SK-N-SH (cell line): ENCODE measurements at regions not wholly inside any gene's neighbourhood (a gene's known extent, or its start where the extent isn't known, plus 50 kb on each side); places are given as distances from the start of the nearest gene placed in this dataset.
A peak's percentile ranks its signal among the peaks of the same experiment; 100 is the strongest.

Experiments
- CTCF ChIA-PET: fragments of 300-600, 350-600 bp; formaldehyde crosslinking; extraction: SDS; loops from one replicate; lab custom pipeline; 2021; lab: Yijun Ruan, JAX
- POLR2A ChIA-PET: fragments of 350-600 bp; sonication (Branson Sonifier 250); formaldehyde crosslinking; extraction: SDS; loops from one replicate; lab custom pipeline; 2020; ENCODE audit warnings: antibody characterized with exemption, inconsistent platforms; lab: Yijun Ruan, JAX
- DNase-seq: peaks from one replicate; pipeline ENCODE4 v3.0.0; 2012
- H2AFZ ChIP-seq: fragments of 200-600 bp; sonication (generic); 2 replicates; pipeline ENCODE4 v1.8.1; 2016; ENCODE audit warnings: antibody characterized with exemption, mild to moderate bottlenecking, low read depth
- H3F3A ChIP-seq: fragments of 200-600 bp; sonication (generic); replicated peaks from 2 replicates; pipeline ENCODE3; 2016; ENCODE audit warnings: antibody characterized with exemption, mild to moderate bottlenecking; ENCODE audit not compliant: insufficient read depth
- H3K27ac ChIP-seq, 2 experiments: fragments of 200-500 bp in 1 of 2; fragments of 200-600 bp in 1 of 2; sonication (Bioruptor generic) in 1 of 2; sonication (generic), shearing (Covaris generic) in 1 of 2; 2 replicates each; pipeline versions ENCODE4 v1.5.1 to v1.6.1; 2014 to 2016; ENCODE audit warnings: low read depth in 2 of 2, inconsistent platforms in 1 of 2, low read length in 1 of 2, mild to moderate bottlenecking in 1 of 2, mixed read lengths in 1 of 2
- H3K27me3 ChIP-seq: fragments of 200-600 bp; sonication (generic), shearing (Covaris generic); 2 replicates; pipeline ENCODE4 v1.6.1; 2016; ENCODE audit warnings: mixed run types; ENCODE audit not compliant: insufficient read depth
- H3K36me3 ChIP-seq, 2 experiments: fragments of 200-500 bp in 1 of 2; fragments of 200-600 bp in 1 of 2; sonication (Bioruptor generic) in 1 of 2; sonication (generic) in 1 of 2; replicated peaks in 1 of 2; 2 replicates each; pipeline versions ENCODE3 to v1.5.1; 2014 to 2016; ENCODE audit warnings: low read length in 1 of 2, mild to moderate bottlenecking in 1 of 2; ENCODE audit not compliant: insufficient read depth in 2 of 2, control insufficient read depth in 1 of 2
- H3K4me1 ChIP-seq, 2 experiments: fragments of 200-500 bp in 1 of 2; fragments of 200-600 bp in 1 of 2; sonication (Bioruptor generic) in 1 of 2; sonication (generic), shearing (Covaris generic) in 1 of 2; 2 replicates each; pipeline versions ENCODE4 v1.5.1 to v1.6.1; 2014 to 2016; ENCODE audit warnings: low read depth in 1 of 2, low read length in 1 of 2, mixed run types in 1 of 2; ENCODE audit not compliant: insufficient read depth in 2 of 2, control insufficient read depth in 1 of 2
- H3K4me2 ChIP-seq: fragments of 200-600 bp; sonication (generic), shearing (Covaris generic); 2 replicates; pipeline ENCODE4 v1.6.1; 2017; ENCODE audit warnings: mixed run types
- H3K4me3 ChIP-seq, 2 experiments: fragments of 200-500 bp in 1 of 2; fragments of 200-600 bp in 1 of 2; sonication (Bioruptor generic) in 1 of 2; sonication (generic), shearing (Covaris generic) in 1 of 2; 2 replicates each; pipeline versions ENCODE4 v1.5.1 to v1.8.1; 2014 to 2016; ENCODE audit warnings: low read depth in 2 of 2, inconsistent platforms in 1 of 2, low read length in 1 of 2, mild to moderate bottlenecking in 1 of 2, mixed read lengths in 1 of 2, moderate library complexity in 1 of 2
- H3K79me2 ChIP-seq: fragments of 200-600 bp; sonication (generic); 2 replicates; pipeline ENCODE4 v1.8.1; 2017; ENCODE audit warnings: mild to moderate bottlenecking; ENCODE audit not compliant: insufficient read depth
- H3K9ac ChIP-seq: fragments of 200-600 bp; sonication (generic); 2 replicates; pipeline ENCODE4 v1.6.1; 2017; ENCODE audit warnings: mixed run types
- H3K9me2 ChIP-seq: fragments of 200-600 bp; sonication (generic); 2 replicates; pipeline ENCODE4 v1.6.1; 2017; ENCODE audit warnings: mixed run types
- H3K9me3 ChIP-seq: fragments of 200-600 bp; sonication (generic); 2 replicates; pipeline ENCODE4 v1.6.1; 2017; ENCODE audit warnings: mixed run types, mild to moderate bottlenecking, moderate library complexity
- H4K20me1 ChIP-seq: fragments of 200-600 bp; sonication (generic); 2 replicates; pipeline ENCODE4 v1.6.1; 2017; ENCODE audit warnings: mild to moderate bottlenecking, mixed run types; ENCODE audit not compliant: insufficient read depth
- CHD2 ChIP-seq: fragments of 150-350 bp; IDR thresholded peaks from 2 replicates; pipeline ENCODE4 v1.6.1; 2018; ENCODE audit warnings: low read length; ENCODE audit not compliant: partially characterized antibody
- CTCF ChIP-seq: fragments of 200-600 bp; sonication (generic); IDR thresholded peaks from 2 replicates; pipeline ENCODE4 v1.6.1; 2017; ENCODE audit warnings: antibody characterized with exemption, mild to moderate bottlenecking, moderate library complexity
- ELF1 ChIP-seq: IDR thresholded peaks from 2 replicates; pipeline ENCODE4 v1.4.0; 2012
- EP300 ChIP-seq, 2 experiments: IDR thresholded peaks; 2 replicates each; pipeline versions ENCODE4 v1.4.0 to v1.6.1; 2012; ENCODE audit warnings: borderline replicate concordance in 1 of 2, low read depth in 1 of 2, low read length in 1 of 2
- EZH2phosphoT487 ChIP-seq: fragments of 200-600 bp; sonication (generic); IDR thresholded peaks from 2 replicates; pipeline ENCODE4 v1.6.1; 2017; ENCODE audit warnings: low read depth, mixed run types, mild to moderate bottlenecking, antibody characterized with exemption, moderate library complexity, borderline replicate concordance
- FOXJ3 ChIP-seq: sonication (generic); formaldehyde crosslinking; IDR thresholded peaks from 2 replicates; pipeline ENCODE4 v1.5.1; 2020; ENCODE audit warnings: mild to moderate bottlenecking, missing genetic modification reagents
- GABPA ChIP-seq: IDR thresholded peaks from 2 replicates; pipeline ENCODE4 v1.4.0; 2012; ENCODE audit warnings: low read depth, mild to moderate bottlenecking
- GATA2 ChIP-seq: sonication (generic); formaldehyde crosslinking; IDR thresholded peaks from 2 replicates; pipeline ENCODE4 v1.5.0; 2020; ENCODE audit warnings: mild to moderate bottlenecking, missing genetic modification reagents
- JUND ChIP-seq: IDR thresholded peaks from 2 replicates; pipeline ENCODE4 v1.4.0; 2012
- MAX ChIP-seq: IDR thresholded peaks from 2 replicates; pipeline ENCODE4 v1.4.0; 2012; ENCODE audit warnings: low read depth
- MEF2A ChIP-seq: IDR thresholded peaks from 2 replicates; pipeline ENCODE4 v1.4.0; 2012; ENCODE audit warnings: low read depth, borderline replicate concordance
- MXI1 ChIP-seq: IDR thresholded peaks from 2 replicates; pipeline ENCODE4 v1.6.1; 2012; ENCODE audit warnings: mild to moderate bottlenecking, low read depth, low read length, improper control_type of control experiment
- NFIC ChIP-seq: IDR thresholded peaks from 2 replicates; pipeline ENCODE4 v1.4.0; 2012; ENCODE audit warnings: borderline replicate concordance
- NRF1 ChIP-seq: IDR thresholded peaks from 2 replicates; pipeline ENCODE4 v1.6.1; 2012; ENCODE audit warnings: low read depth, mild to moderate bottlenecking, low read length
- RAD21 ChIP-seq: IDR thresholded peaks from 2 replicates; pipeline ENCODE4 v1.6.1; 2012; ENCODE audit warnings: mild to moderate bottlenecking, low read length
- RCOR1 ChIP-seq: fragments of 150-350 bp; IDR thresholded peaks from 2 replicates; pipeline ENCODE4 v1.6.1; 2017; ENCODE audit warnings: antibody characterized with exemption, low read length
- RFX5 ChIP-seq: IDR thresholded peaks from 2 replicates; pipeline ENCODE4 v1.6.1; 2012; ENCODE audit warnings: mild to moderate bottlenecking, improper control_type of control experiment, low read length
- SIN3A ChIP-seq: IDR thresholded peaks from 2 replicates; pipeline ENCODE4 v1.6.1; 2012; ENCODE audit warnings: low read depth, mild to moderate bottlenecking, low read length, moderate library complexity, borderline replicate concordance
- SMC3 ChIP-seq: IDR thresholded peaks from 2 replicates; pipeline ENCODE4 v1.6.1; 2012; ENCODE audit warnings: low read depth, low read length, improper control_type of control experiment
- TAF1 ChIP-seq: IDR thresholded peaks from 2 replicates; pipeline ENCODE4 v1.6.1; 2012; ENCODE audit warnings: low read depth, mild to moderate bottlenecking, low read length, moderate library complexity, borderline replicate concordance
- TEAD4 ChIP-seq: IDR thresholded peaks from 2 replicates; pipeline ENCODE4 v1.4.0; 2012; ENCODE audit warnings: mild to moderate bottlenecking, borderline replicate concordance; ENCODE audit not compliant: insufficient read depth
- YY1 ChIP-seq: IDR thresholded peaks from 2 replicates; pipeline ENCODE4 v1.4.0; 2012; ENCODE audit warnings: low read depth, mild to moderate bottlenecking
- ZBTB33 ChIP-seq: IDR thresholded peaks from 2 replicates; pipeline ENCODE4 v1.4.0; 2012; ENCODE audit warnings: low read depth, borderline replicate concordance
- WGBS: methylation state at CpG from one replicate; pipeline ENCODE4 v1.1.6; 2017; ENCODE audit warnings: low lambda C conversion rate; 5-methylcytosine and 5-hydroxymethylcytosine counted together
- TF ChIP-seq, protein P1 (sequence below): fragments of 150-350 bp; IDR thresholded peaks from 2 replicates; pipeline ENCODE4 v1.6.1; 2017; ENCODE audit warnings: antibody characterized with exemption, low read length, low read depth, borderline replicate concordance

DNA sequence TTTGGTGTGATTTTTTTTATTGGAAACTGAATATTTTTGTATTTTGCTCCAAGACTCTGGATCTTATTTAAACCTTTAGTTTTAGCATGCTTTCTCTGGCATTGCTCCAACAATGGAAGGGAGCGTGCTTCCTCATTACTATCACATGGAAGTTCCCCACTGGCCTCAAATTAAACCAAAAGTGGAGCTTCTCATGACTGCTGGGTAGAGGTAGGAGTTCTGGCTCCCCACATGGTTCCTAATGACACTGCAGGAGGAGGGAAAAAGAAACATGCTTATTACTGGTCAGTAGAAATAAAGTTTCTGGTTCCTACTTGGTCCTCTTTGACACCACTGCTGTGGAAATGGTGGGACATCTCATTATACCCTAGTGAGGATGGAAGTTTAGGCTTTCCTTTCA is 310.5 kb downstream of the PTGER3 start:
- Histone ChIP-seq H3F3A (no peaks in the 10 kb centered on the region), H2AFZ (no peak overlapping the region), H3K9me3 (0 out of 2 replicates have a peak, but pooled peaks cover 8% of the 10 kb centered on the region), H3K4me3 (no peak overlapping the region), H3K27me3 (no peaks in the 10 kb centered on the region), H3K9ac (no peak overlapping the region), H4K20me1 (no peaks in the 10 kb centered on the region), H3K9me2 (no peaks in the 10 kb centered on the region), H3K79me2 (no peaks in the 10 kb centered on the region), H3K4me1 (peaks cover 9 to 15% of the 10 kb centered on the region in 2 experiments; a peak in 3 of 4 replicates), H3K4me2 (no peak overlapping the region)
- POLR2A ChIA-PET: no interaction called here
- TF ChIP-seq RFX5 (0 out of 2 replicates have a peak, but pooled peaks have one; percentile 23), JUND (no peak), SMC3 (no peak), FOXJ3 (CRISPR knock-in tag) (no peak)
- TF ChIP-seq, all 33 proteins: peak for 1
- CTCF ChIA-PET: interaction anchor here (1.0 to 1.5 kb wide), 2 partner anchors 17 to 51 kb away, joined by 3 read pairs; no protein-coding TSS in a partner anchor
- 87% methylated on average over 1 of the region's 1 CpG for WGBS
- Histone ChIP-seq H3K27ac (no peak overlapping the region), H3K36me3 (no peaks in the 10 kb centered on the region)
- no peak for DNase-seq

DNA sequence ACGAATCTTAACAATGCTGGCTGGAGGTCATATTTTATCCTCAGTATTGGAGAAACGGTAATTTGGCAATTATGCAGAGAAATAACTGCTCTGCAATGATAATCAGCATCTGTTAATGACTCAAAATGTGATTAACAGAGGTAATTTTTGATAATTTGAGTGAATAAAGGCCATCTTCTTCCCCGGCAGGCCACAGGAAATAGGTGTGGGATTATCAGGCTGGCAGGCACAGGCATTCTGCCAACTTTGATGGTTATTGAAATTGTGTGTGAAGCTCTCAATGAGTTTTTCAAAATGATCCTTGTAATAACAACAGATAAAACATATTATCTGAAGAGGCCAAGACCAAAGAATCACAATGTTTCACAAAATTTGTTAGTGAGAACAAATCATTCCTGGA is 309.0 kb downstream of the PTGER3 start:
- Histone ChIP-seq H2AFZ (peak overlapping the region; percentile 47; the same call in 1 of the 2 replicates), H3K4me1 (peaks cover 9 to 15% of the 10 kb centered on the region in 2 experiments; a peak in 3 of 4 replicates), H3K9me2 (no peaks in the 10 kb centered on the region), H3K4me3 (no peak overlapping the region), H4K20me1 (no peaks in the 10 kb centered on the region), H3K79me2 (no peaks in the 10 kb centered on the region), H3K36me3 (no peaks in the 10 kb centered on the region), H3K9me3 (0 out of 2 replicates have a peak, but pooled peaks cover 8% of the 10 kb centered on the region), H3F3A (no peaks in the 10 kb centered on the region), H3K9ac (no peak overlapping the region), H3K27ac (0 out of 4 replicates have a peak overlapping the region, but pooled peaks of 1 of the 2 experiments have one; percentile 29), H3K4me2 (no peak overlapping the region), H3K27me3 (no peaks in the 10 kb centered on the region)
- POLR2A ChIA-PET: no interaction called here
- 21% methylated on average over 3 of the region's 3 CpGs for WGBS
- DNase-seq: peak; percentile 33
- CTCF ChIA-PET: interaction anchor here (0.7 to 1.0 kb wide), 3 partner anchors 53 to 320 kb away, joined by 3 to 6 read pairs (median 3); no protein-coding TSS in a partner anchor
- TF ChIP-seq ELF1: no peak
- TF ChIP-seq MAX: no peak
- no peak for TF ChIP-seq NRF1
- no peak for TF ChIP-seq MEF2A
- TF ChIP-seq, protein P1, sequence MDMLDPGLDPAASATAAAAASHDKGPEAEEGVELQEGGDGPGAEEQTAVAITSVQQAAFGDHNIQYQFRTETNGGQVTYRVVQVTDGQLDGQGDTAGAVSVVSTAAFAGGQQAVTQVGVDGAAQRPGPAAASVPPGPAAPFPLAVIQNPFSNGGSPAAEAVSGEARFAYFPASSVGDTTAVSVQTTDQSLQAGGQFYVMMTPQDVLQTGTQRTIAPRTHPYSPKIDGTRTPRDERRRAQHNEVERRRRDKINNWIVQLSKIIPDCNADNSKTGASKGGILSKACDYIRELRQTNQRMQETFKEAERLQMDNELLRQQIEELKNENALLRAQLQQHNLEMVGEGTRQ: no peak
- TF ChIP-seq RFX5: peak; percentile 16; the same call in 1 of the 2 replicates
- TF ChIP-seq RCOR1: peak; percentile 95
- no peak for TF ChIP-seq YY1
- TF ChIP-seq GABPA: no peak
- TF ChIP-seq SMC3: no peak
- TF ChIP-seq RAD21: peak; percentile 21
- TF ChIP-seq TEAD4: peak; percentile 49; the same call in 1 of the 2 replicates
- TF ChIP-seq NFIC: peak; percentile 48; the same call in 1 of the 2 replicates
- TF ChIP-seq EZH2phosphoT487: no peak
- TF ChIP-seq ZBTB33: no peak
- peak; percentile 66 for TF ChIP-seq CHD2
- no peak for TF ChIP-seq CTCF
- no peak for TF ChIP-seq TAF1
- peak in 1 of 2 experiments; percentile 93; a peak in 2 of 4 replicates for TF ChIP-seq EP300 (IDR thresholded peaks at IDR 0.05; ENCODE audit: borderline replicate concordance in 1 of 2, low read depth in 1 of 2, low read length in 1 of 2)
- TF ChIP-seq MXI1: no peak
- no peak for TF ChIP-seq SIN3A
- TF ChIP-seq GATA2 (CRISPR knock-in tag): peak; percentile 85
